Psoas muscle (tissue), 7 donors: ENCODE measurements at regions not wholly inside any gene's neighbourhood (a gene's known extent, or its start where the extent isn't known, plus 50 kb on each side); places are given as distances from the start of the nearest gene placed in this dataset.

ENCODE experiments used
- ATAC-seq, 4 donors: fragments of 200-7000 bp; cut with Tn5 transposase; one replicate each; pipeline ENCODE4 v1.9.1; 2020; ENCODE audit warnings: moderate library complexity in 3 of 4, mild to moderate bottlenecking in 2 of 4
- DNase-seq, 2 donors: peaks; one replicate each; pipeline ENCODE4 v3.0.0-alpha.2; 2020
- H3K27ac ChIP-seq: fragments of 200-600 bp; one replicate; pipeline ENCODE4 v1.8.0; 2022
- H3K27me3 ChIP-seq, 3 donors: fragments of 200-600 bp in 1 of 3; one replicate each; pipeline versions ENCODE4 v1.6.1 to v1.8.0; 2013 to 2022; ENCODE audit warnings: low read length in 2 of 3, mild to moderate bottlenecking in 2 of 3, moderate library complexity in 1 of 3; ENCODE audit not compliant: insufficient read depth in 3 of 3
- H3K36me3 ChIP-seq, 2 donors: fragments of 200-600 bp in 1 of 2; one replicate each; pipeline versions ENCODE4 v1.6.1 to v1.8.0; 2013 to 2022; ENCODE audit warnings: low read depth in 1 of 2, mild to moderate bottlenecking in 1 of 2, moderate library complexity in 1 of 2; ENCODE audit not compliant: insufficient read depth in 1 of 2
- H3K4me1 ChIP-seq: fragments of 200-600 bp; one replicate; pipeline ENCODE4 v1.8.0; 2022
- H3K4me3 ChIP-seq: fragments of 200-600 bp; one replicate; pipeline ENCODE4 v1.8.0; 2022; ENCODE audit warnings: mild to moderate bottlenecking
- H3K9me3 ChIP-seq: fragments of 200-600 bp; one replicate; pipeline ENCODE4 v1.8.0; 2022
- WGBS, 3 donors: extraction: QIAGEN DNeasy Blood & Tissue Kit; methylation state at CpG; one replicate each; pipeline versions ENCODE4 v1.1.6 to v1.1.7; 2013; 5-methylcytosine and 5-hydroxymethylcytosine counted together
- intact Hi-C, 2 donors: fragments of 100-400 bp; cut with DNase I; formaldehyde crosslinking; loops; one replicate each; pipeline versions ENCODE4 v1.11.0 to v1.14.2; 2022
- TF ChIP-seq, protein P1 (sequence below): fragments of 200-600 bp; IDR thresholded peaks from one replicate; pipeline ENCODE4 v1.8.0; 2022; ENCODE audit warnings: antibody characterized with exemption
- donor health status: healthy with polysubstance abuse.
- donor health status: DM: no; HTN: no; CAD: no; lungs with moderate emphysema.
- donor health status: Bipolar disorder and iron deficiency.
- donor health status: healthy.
- donor health status: DM: yes; HTN: yes; CAD: no.
- donor health status: DM: no; HTN: no; CAD: no.
- donor health status: DM: yes; HTN: yes; CAD: no.

DNA sequence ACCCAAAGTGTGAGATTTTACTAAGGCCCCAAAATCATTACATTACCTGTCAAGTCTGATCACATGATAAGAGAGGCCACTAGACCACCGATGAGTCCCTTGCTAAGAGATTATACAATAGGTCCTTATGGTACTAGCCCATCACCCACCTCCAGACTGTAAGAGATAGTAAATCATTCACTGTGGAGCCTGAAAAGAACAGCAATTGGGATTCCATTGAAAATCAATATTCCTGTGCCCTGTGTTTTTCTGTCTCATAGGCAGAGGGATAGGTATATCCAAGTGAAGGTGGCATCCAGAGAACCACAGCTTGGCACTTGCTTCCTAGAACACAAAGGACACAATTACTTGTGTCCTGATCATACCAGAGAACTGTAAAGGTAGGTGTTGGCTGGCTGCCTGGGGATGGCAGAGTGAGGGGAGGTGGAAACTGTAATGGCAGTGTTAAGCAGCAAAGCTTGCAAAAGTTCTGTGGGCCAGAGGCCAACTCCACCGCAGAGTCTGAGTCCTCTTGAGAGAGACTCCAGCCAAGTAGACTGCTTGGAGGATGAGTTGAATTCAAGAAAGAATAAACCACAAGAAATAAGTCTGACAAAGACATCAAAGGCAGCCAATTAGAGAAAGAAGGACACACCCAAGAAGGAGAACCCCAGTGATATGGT is 102.0 kb upstream of the PIEZO2 start:
- 50 to 57% (median 53%) methylated on average over 2 of the region's 2 CpGs for WGBS, 3 donors
- no peak for ATAC-seq

DNA sequence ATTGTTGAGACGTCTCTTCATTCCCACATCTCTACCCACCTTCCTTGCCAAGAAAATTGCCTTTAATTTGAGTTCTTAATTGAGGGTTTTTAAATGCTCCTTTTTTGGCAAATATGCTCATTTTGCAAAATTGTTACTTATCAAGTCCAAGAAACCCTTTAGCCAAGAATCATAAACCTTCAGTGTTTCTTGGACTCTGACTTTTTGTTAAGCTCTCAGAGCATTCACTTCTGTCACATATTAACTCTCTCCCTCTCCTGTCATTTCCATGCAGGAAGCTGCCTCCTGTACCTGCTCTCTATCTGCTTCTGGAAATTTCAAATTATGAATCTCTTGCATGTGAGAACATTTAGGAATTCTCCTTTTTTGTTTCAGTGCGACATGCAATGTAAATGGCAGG is 100.0 kb upstream of the PIEZO2 start:
- intact Hi-C loops, result no loop called here
- DNase-seq, result no peak
- whole genome bisulfite sequencing, 3 donors, result 60 to 71% (median 70%) methylated on average over 2 of the region's 2 CpGs
- no peak for ATAC-seq
- Histone ChIP-seq H3K36me3 (no peaks in the 10 kb centered on the region), H3K4me3 (no peak overlapping the region), H3K9me3 (no peaks in the 10 kb centered on the region), H3K27ac (no peak overlapping the region), H3K4me1 (no peaks in the 10 kb centered on the region), H3K27me3 (no peaks in the 10 kb centered on the region)
- TF ChIP-seq, protein P1, sequence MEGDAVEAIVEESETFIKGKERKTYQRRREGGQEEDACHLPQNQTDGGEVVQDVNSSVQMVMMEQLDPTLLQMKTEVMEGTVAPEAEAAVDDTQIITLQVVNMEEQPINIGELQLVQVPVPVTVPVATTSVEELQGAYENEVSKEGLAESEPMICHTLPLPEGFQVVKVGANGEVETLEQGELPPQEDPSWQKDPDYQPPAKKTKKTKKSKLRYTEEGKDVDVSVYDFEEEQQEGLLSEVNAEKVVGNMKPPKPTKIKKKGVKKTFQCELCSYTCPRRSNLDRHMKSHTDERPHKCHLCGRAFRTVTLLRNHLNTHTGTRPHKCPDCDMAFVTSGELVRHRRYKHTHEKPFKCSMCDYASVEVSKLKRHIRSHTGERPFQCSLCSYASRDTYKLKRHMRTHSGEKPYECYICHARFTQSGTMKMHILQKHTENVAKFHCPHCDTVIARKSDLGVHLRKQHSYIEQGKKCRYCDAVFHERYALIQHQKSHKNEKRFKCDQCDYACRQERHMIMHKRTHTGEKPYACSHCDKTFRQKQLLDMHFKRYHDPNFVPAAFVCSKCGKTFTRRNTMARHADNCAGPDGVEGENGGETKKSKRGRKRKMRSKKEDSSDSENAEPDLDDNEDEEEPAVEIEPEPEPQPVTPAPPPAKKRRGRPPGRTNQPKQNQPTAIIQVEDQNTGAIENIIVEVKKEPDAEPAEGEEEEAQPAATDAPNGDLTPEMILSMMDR, result no peak

More for the DNA sequence above, 102.0 kb upstream of the PIEZO2 start:
- intact Hi-C loops, result no loop called here
- TF ChIP-seq, protein P1, result no peak
- H3K36me3 ChIP-seq, result no peaks in the 10 kb centered on the region
- peak; percentile 52 to 56 for DNase-seq
- no peaks in the 10 kb centered on the region for H3K9me3 ChIP-seq
- H3K4me3 ChIP-seq, result no peak overlapping the region
- H3K27me3 ChIP-seq, result peaks cover 0 to 2% (median 0%) of the 10 kb centered on the region in 3 donors
- no peaks in the 10 kb centered on the region for H3K4me1 ChIP-seq
- no peak overlapping the region for H3K27ac ChIP-seq

DNA sequence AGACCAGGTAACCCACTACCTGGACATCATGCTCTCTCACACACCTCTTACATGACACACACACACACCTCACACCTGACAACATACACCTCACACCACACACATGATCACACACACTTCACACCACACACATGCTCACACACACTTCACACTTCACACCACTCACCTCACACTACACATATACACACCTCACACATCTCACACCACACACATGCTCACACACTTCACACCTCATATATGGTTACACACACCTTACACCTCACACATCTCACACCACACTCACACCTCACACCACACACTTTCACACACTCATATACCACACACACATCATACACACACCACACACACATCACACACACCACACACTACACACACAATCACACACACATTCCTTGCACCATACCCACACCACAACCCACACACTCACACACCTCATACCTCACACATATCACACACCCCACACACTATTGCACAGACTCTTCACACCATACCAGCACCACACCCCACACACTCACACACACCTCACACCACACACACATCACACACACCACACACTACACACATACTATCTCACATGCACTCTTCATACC is 98.1 kb upstream of the PIEZO2 start:
- Histone ChIP-seq H3K27ac (no peak overlapping the region), H3K27me3 (no peaks in the 10 kb centered on the region), H3K9me3 (no peaks in the 10 kb centered on the region), H3K4me3 (no peak overlapping the region), H3K36me3 (no peaks in the 10 kb centered on the region), H3K4me1 (no peaks in the 10 kb centered on the region)
- no peak for DNase-seq
- intact Hi-C loops, result no loop called here
- ATAC-seq, result no peak
- TF ChIP-seq, protein P1, result no peak

DNA sequence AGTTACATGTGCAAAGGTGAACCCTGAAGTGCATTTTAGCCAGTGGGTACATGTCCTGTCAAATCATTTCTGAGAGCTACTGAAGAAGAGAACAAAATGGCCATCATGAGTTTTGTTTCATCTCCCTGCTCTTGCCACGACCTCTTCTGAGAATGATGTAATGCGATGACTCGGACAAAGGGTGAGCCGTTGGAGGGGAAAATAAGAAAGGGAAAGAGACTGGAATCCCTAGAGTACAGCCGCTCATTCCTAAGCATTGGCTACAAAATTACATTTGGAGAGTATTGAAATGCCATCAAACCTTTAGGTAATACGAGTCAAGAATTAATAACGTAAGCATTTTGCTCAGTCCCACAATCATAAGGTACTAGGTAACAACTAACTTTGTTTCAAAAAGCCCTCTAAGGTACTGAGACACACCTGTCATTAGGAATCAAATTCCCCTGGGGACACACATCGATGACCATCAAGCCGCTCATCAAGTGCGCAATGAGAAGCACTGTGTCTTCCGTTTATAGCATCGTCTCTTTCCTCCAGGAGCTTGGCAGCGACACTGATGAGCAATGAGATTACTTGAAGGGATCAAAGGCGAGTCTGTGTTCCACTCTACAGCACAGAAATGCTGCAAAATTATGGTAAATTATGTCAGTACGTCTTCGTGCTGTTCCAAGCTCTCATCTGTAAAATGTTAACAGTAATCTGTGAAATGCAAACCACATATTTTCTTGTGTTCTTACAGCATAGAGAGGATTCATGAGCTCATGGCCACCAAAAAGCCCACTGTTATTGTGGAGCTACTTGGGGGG is 97.3 kb upstream of the PIEZO2 start:
- Histone ChIP-seq H3K27me3 (no peaks in the 10 kb centered on the region), H3K36me3 (no peaks in the 10 kb centered on the region), H3K9me3 (no peaks in the 10 kb centered on the region), H3K27ac (no peak overlapping the region), H3K4me3 (no peak overlapping the region), H3K4me1 (no peaks in the 10 kb centered on the region)
- TF ChIP-seq, protein P1, result no peak
- DNase-seq (no peak), ATAC-seq (no peak)
- WGBS, 3 donors, result 67 to 68% (median 67%) methylated on average over 16 of the region's 16 CpGs
- intact Hi-C loops, result no loop called here
